Stimulated activated naive CD8-positive, alpha-beta T cell treated with anti-CD3 and anti-CD28 coated beads, Interleukin-15, Interleukin-2, amounts not matched to agents 100 ng/mL and 50 ng/mL, for 24 hours (primary cell): ENCODE measurements at regions not wholly inside any gene's neighbourhood (a gene's known extent, or its start where the extent isn't known, plus 50 kb on each side); places are given as distances from the start of the nearest gene placed in this dataset.
A peak's percentile ranks its signal among the peaks of the same experiment; 100 is the strongest.

Experiments used
- H3K27ac Mint-ChIP-seq: one replicate; pipeline ENCODE4 v1.8.0; 2021; ENCODE audit warnings: mild to moderate bottlenecking, mixed read lengths
- H3K27me3 Mint-ChIP-seq: one replicate; pipeline ENCODE4 v1.8.0; 2021; ENCODE audit warnings: mixed read lengths
- H3K36me3 Mint-ChIP-seq: one replicate; pipeline ENCODE4 v1.8.0; 2021; ENCODE audit warnings: low read depth, mixed read lengths
- H3K4me1 Mint-ChIP-seq: one replicate; pipeline ENCODE4 v1.8.0; 2021; ENCODE audit warnings: low read depth, mixed read lengths
- H3K4me3 Mint-ChIP-seq: one replicate; pipeline ENCODE4 v1.8.0; 2021; ENCODE audit warnings: mild to moderate bottlenecking, mixed read lengths
- H3K9me3 Mint-ChIP-seq: one replicate; pipeline ENCODE4 v1.8.0; 2021; ENCODE audit warnings: mixed read lengths

GRCh38 chr6:25220857-25221256 lies 58.3 kb upstream of the CARMIL1 start:
- Mint-ChIP-seq H3K4me1 (peaks cover 14% of the 10 kb centered on the region), H3K27ac (no peak overlapping the region), H3K9me3 (no peaks in the 10 kb centered on the region), H3K36me3 (no peaks in the 10 kb centered on the region), H3K4me3 (no peak overlapping the region), H3K27me3 (peaks cover 10% of the 10 kb centered on the region)

- peaks cover 14% of the 10 kb centered on the region for H3K4me1 Mint-ChIP-seq
- no peaks in the 10 kb centered on the region for H3K36me3 Mint-ChIP-seq
- no peak overlapping the region for H3K27ac Mint-ChIP-seq
- no peaks in the 10 kb centered on the region for H3K9me3 Mint-ChIP-seq
- H3K27me3 Mint-ChIP-seq = peaks cover 10% of the 10 kb centered on the region
- H3K4me3 Mint-ChIP-seq = no peak overlapping the region
Observed at GRCh38 chr6:25222006-25222678, 57.0 kb upstream of the CARMIL1 start.

- Mint-ChIP-seq H3K4me3 (peak overlapping the region; percentile 76), H3K36me3 (no peaks in the 10 kb centered on the region), H3K27me3 (peaks cover 10% of the 10 kb centered on the region), H3K4me1 (peaks cover 14% of the 10 kb centered on the region), H3K27ac (no peak overlapping the region), H3K9me3 (no peaks in the 10 kb centered on the region)
Observed at GRCh38 chr6:25223490-25223991, 55.6 kb upstream of the CARMIL1 start.

- H3K4me1 Mint-ChIP-seq = peaks cover 14% of the 10 kb centered on the region
- no peaks in the 10 kb centered on the region for H3K36me3 Mint-ChIP-seq
Observed at GRCh38 chr6:25224242-25224641, 54.9 kb upstream of the CARMIL1 start.

GRCh38 chr6:25227854-25228253 lies 51.3 kb upstream of the CARMIL1 start:
- Mint-ChIP-seq H3K4me1 (peaks cover 14% of the 10 kb centered on the region), H3K4me3 (no peak overlapping the region), H3K27me3 (peaks cover 10% of the 10 kb centered on the region), H3K9me3 (no peaks in the 10 kb centered on the region), H3K36me3 (no peaks in the 10 kb centered on the region), H3K27ac (no peak overlapping the region)

More at GRCh38 chr6:25224242-25224641, 54.9 kb upstream of the CARMIL1 start:
- Mint-ChIP-seq H3K27ac (no peak overlapping the region), H3K4me3 (peak overlapping the region; percentile 76), H3K9me3 (no peaks in the 10 kb centered on the region), H3K27me3 (peaks cover 10% of the 10 kb centered on the region)
